ENCODE measurements at regions not wholly inside any gene's neighbourhood (a gene's known extent, or its start where the extent isn't known, plus 50 kb on each side); places are given as distances from the start of the nearest gene placed in this dataset.
"Not testable (repeated sequence)": the region's sequence is repeated elsewhere in the genome, so short reads cannot be mapped to it uniquely, and the experiment has no call there.

DNA sequence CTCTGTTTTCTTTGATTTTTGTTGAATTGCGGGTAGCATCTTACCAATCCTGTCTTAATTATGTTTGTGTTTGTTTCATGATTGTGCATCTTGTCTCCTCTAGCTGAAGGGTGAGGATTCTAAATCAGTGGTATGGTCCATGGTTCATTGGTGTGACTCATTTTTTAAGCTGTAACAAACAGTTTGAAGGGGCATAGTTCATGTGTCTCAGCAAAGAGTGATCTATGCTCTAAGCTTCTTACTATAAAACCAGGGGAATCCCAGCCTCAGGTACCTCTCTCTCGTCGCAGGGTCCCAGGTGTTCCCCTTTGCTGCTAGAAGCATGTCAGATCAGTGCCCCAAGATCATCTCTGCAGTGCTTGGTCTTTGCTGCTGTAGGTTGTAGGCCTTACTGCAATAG is 100.1 kb downstream of the OTUD1 start:
- intact Hi-C loops (cut with DNase I, micrococcal nuclease), result no loop called here
- DNase-seq, result no peak
- ATAC-seq, result no peak

DNA sequence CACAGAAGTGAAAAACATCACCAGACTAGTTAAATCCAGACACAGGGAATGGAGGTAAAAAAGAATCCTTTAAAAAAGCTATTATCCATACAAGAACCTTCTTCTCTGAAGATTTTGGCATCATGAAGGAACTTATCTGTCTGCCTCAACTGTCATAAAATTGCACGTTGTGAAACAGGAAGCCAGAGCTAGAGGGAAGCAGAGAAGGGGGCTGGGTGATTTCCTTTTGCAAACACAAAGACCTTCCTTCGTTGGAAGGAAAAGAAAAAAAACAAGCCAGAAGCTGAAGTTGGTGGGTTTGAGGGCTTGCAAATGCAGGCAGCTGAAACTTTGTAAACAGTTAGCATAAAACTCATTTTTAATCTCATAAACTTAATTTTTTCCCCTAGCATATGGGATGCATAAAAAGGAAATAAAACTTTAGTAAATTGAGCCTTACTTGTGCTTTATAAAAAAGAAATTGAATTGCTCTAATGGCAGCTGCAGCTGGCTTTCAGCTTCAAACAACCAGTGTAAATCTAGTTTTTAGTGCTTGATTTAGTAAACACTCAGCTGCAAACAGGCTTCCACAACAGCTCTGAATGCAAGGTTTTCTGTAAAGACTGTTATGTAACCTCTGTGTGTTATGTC is 101.6 kb downstream of the OTUD1 start:
- ATAC-seq (no peak), DNase-seq (no peak)
- intact Hi-C loops (cut with DNase I, micrococcal nuclease), result no loop called here

DNA sequence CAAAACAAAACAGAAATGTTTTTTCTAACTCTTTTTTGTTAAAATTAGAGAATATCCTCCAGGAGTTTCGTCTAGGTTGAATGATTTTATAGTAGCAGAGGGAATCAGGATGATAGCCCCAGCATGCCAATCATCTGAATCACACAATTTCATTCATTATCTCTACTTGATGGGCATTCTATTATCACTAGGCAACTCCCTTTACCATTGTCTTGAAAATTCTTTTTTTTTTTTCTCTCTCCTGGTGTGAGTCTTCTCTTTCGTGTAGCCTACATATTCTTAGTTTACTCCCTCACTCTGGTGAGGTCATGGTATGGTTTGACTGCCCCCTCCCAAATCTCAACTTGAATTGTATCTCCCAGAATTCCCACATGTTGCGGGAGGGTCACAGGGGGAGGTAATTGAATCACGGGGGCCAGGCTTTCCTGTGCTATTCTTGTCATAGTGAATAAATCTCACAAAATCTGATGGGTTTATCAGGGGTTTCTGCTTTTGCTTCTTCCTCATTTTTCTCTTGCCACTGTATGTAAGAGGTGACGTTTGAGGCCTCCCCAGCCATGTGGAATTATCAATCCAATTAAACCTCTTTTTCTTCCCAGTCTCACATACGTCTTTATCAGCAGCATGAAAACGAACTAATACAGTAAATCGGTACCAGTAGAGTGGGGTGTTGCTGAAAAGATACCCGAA is 105.0 kb downstream of the OTUD1 start:
- DNase-seq, result no peak
- ATAC-seq, result no peak
- intact Hi-C loops (cut with DNase I, micrococcal nuclease), result no loop called here

DNA sequence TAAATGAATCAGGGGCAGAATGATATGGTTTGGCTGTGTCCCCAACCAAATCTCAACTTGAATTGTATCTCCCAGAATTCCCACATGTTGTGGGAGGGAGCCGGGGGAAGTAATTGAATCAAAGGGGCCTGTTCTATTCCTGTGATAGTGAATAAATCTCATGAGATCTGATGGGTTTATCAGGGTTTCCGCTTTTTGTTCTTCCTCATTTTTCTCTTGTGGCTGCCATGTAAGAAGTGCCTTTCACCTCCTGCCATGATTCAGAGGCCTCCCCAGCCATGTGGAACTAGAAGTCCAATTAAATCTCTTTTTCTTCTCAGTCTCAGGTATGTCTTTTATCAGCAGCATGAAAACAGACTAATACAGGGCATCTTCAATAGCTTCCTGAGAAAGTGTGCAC is 107.0 kb downstream of the OTUD1 start:
- ATAC-seq; DNase-seq; intact Hi-C loops (cut with DNase I, micrococcal nuclease): not testable (repeated sequence)

DNA sequence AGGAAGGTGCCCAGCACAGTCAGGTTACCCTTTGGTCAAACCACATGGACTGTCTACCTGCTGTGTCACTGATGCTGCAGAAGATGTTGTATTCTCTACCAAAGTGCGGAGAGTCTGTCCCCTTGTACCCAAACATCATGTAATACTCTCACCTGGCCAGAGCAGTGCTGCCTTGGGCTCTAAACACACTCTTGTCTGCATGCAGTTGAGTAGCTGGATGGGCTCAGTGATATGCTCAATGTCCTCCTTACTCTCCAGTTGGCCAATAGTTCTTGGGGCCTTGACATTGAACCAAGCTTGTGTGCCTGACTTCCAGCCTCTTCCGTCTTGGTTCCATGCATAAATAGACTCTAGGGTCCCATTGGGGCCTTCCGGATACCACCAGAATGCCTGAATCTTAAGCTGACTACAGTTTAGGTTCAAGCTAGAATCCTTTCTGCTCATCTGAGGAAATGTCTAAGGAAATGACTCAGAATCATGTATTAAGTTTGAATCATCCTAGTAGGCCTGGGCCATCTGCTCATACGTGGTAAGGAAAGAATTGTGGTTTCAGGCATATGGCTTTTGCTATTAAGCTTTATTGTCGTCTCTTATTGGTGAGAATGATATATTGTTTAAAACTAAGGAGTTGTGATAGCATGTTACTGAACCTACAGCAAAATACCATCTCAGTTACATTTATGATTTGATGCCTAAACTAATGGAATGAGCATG is 118.0 kb downstream of the OTUD1 start:
- DNase-seq (no peak), ATAC-seq (no peak)
- intact Hi-C loops (cut with DNase I, micrococcal nuclease), result no loop called here

DNA sequence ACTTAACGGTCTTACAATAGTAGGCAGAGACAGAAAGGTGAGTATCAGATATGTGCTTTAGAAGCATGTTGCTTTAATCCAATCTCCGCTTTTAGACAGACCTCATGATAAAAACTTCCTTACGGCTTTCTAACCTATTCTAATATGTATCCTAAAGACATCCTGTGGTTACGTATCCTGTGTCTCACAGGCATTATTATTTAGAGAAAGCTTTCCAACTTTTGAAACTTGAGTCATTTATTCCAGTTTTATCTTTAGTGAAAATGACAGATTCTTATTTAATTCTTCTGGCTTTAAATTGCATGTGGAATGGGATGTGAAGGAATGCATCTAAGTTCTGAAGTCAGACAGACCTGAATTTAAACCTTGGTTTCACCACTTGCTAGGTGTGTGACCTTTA is 118.9 kb downstream of the OTUD1 start:
- intact Hi-C loops (cut with DNase I, micrococcal nuclease), result no loop called here
- ATAC-seq (no peak), DNase-seq (no peak)

DNA sequence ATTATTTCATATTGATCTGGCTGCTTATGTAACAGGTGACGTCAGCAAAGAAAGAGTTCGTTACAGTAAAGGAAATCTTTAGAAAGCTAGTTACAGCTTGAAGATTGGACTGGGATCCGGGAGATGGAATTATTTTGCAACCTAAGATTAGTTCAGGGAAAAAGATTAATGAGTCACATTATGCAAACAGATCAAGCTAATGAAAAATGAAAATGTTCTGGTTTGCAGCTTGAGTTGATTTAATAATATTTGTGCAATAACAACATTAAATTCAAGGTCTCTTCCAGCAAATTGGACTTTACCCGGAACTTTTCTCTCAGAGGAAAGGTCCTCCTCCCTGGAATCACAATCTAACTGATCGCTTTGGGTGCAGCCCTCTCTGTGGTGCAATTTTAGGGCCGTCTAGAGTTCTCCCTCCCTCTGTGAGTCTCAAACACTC is 119.5 kb downstream of the OTUD1 start:
- DNase-seq, result no peak
- no peak for ATAC-seq
- intact Hi-C loops (cut with DNase I, micrococcal nuclease), result no loop called here

DNA sequence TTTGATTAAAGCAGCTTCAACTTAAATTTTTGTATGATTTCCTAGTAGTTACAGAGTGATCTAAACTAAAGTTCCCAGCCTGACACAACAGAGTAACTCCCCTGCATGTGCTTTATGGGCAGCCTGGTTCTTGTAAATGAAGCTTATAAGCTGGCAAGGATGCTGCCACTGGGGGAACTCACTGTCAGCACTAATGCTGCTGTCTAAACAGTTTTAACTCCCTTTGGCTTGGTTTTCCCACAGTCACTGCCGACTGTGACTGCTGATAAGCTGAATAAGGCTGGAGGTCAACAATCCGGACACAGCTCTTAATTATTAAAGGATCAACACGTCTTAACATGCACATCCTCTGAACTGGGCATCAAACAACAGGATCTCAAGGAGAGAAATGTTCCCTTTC is 130.1 kb downstream of the OTUD1 start:
- ATAC-seq, result no peak
- intact Hi-C loops (cut with DNase I, micrococcal nuclease), result no loop called here

DNA sequence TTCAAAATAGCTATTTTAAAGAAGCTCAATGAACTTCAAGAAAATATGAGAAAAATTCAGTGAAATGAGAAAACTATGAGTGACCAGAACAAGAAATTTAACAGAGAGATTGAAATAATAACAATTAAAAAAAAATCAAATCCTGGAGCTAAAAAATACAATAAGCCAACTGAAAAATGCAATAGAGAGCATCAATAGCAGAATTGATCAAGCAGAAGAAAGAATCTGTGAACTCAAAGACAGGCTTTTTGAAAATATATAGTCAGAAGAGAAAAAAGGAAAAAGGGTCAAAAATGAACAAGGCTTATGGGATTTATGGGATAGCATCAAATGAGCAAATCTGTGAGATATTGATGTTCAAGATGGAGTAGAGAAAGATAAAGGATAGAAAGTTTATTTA is 133.0 kb downstream of the OTUD1 start:
- ATAC-seq (no peak), DNase-seq (no peak)
- intact Hi-C loops (cut with DNase I, micrococcal nuclease), result no loop called here

More for the DNA sequence above, 130.1 kb downstream of the OTUD1 start:
- DNase-seq, result no peak

DNA sequence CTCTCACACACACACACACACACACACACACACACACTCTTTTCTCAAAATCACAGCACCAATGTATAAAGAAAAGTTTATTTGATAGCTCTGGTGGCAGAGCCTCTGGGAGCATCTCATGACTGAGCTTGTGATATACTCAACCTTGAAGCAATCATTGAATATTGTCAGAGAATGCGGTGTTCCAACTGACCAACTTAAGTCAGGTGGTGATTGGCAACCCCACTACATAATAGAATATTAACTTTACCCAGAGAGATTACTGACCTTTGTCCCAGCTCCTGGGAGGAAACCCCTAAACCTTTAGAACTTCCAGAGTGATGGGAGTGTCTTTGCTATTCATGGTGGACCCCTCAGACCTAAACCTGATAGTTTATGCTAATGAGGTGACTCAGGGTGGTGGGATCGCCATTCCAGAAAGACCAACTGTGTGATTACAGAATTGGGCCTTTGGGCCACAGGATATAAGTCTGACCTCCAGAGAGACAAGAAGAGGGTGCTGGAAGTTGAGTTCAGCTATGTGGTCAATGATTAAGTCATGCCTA is 143.1 kb downstream of the OTUD1 start:
- intact Hi-C loops (cut with DNase I, micrococcal nuclease), result no loop called here
- DNase-seq, result no peak
- no peak for ATAC-seq

DNA sequence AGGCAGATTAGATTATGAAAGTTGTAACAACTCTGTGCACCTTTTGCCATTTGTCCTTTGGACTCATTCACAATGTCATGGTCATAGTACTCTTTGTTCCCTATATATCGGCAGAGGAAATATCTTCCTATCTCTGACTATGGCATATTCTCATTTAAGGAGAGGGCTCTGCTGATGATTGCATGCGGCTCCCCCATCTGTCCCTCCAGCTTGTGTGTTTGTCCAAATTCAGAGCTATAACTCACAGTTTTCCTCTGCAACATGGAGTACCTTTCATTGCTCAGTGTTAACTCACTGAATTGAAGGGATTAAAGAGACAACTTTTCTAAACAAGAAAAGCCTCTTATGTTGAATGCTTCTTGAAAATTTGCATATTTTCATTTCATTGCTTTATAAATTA is 145.5 kb downstream of the OTUD1 start:
- ATAC-seq, result no peak
- intact Hi-C loops (cut with DNase I, micrococcal nuclease), result no loop called here

DNA sequence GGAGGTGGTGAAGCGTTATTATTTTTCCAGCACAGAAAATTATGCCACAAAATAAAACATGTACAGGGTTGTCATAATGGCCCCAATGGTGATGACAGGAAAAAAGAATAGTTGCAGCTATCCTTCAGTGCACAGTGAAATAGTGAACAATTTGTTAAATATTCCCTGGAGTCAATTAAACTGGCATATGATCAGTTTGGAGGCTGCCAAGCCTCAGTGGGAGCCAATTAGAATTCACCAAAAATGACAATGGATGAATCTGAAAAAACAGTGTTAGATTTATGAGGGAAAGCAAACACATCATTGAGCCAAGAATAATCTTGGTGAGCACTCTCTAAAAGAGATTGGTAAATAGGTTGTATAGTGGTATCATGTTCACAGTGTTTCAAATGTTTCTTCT is 146.3 kb downstream of the OTUD1 start:
- ATAC-seq (no peak), DNase-seq (no peak)
- intact Hi-C loops (cut with DNase I, micrococcal nuclease), result no loop called here

More for the DNA sequence above, 145.5 kb downstream of the OTUD1 start:
- no peak for DNase-seq

DNA sequence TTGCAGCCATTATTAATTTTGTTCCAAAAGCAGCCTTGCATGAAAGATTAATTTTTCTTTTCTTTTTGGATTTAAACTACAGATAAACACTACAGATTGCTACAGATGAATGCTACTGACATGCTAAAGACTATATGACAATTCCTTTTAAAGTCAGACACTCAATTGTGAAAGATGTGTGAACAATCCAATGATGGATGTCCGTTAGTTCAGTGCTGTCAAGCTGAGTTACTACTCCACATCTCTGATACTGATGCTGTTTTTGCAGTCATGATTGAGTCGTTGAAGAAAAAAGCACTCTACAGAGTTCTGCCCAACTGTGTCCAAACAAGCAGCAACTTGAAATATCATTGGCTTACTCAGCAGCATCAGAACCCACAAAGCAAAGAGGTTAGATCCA is 146.8 kb downstream of the OTUD1 start:
- no peak for ATAC-seq
- DNase-seq, result no peak
- intact Hi-C loops (cut with DNase I, micrococcal nuclease), result no loop called here

DNA sequence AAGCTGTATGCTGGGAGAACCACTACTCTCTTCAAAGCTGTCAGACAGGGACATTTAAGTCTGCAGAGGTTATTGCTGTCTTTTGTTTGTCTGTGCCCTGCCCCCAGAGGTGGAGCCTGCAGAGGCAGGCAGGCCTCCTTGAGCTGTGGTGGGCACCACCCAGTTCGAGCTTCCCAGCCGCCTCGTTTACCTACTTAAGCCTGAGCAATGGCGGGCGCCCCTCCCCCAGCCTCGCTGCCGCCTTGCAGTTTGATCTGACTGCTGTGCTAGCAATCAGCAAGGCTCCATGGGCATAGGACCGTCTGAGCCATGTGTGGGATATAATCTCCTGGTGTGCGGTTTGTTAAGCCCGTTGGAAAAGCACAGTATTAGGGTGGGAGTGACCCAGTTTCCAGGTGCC is 156.4 kb downstream of the OTUD1 start:
- intact Hi-C loops (cut with DNase I, micrococcal nuclease); ATAC-seq; DNase-seq: not testable (repeated sequence)

DNA sequence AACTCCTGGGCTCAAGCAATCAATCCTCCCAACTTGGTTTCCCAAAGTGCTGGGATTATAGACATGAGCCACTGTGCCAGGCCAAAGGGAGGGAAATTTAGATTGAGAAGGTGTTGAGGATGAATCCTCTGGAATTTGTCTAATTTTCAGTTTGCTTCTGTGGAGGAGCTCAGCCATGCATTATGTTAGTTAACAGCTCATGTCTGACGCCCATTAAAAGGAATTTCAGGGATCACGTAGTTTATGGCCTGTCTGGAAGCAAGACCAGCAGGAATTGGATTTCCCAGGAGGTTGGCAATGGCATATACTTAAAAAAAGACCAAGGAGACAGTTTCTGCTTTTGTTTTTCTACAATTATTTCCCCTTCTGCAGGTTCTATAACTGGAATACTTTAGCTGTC is 165.7 kb downstream of the OTUD1 start:
- no peak for DNase-seq
- intact Hi-C loops (cut with DNase I, micrococcal nuclease), result no loop called here
- ATAC-seq, result no peak

DNA sequence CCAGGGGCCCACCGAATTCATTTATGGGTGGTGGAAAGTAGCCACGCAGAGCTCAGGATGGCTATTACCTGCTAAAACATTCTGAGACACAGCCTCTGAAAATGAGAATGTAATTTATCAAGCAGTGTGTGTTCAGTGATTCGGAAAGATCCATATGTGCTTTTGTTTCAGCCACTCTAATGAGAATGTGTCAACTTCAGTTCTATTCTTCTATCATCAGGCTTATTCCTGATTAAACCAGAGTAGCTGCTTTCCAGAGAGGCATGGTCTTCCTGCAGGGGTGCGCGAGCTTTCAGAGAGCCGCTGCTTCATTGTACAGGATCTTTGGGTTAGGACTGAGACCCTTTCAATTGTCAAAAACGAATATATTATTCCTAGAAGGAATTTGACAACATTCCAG is 167.6 kb downstream of the OTUD1 start:
- intact Hi-C loops (cut with DNase I, micrococcal nuclease), result no loop called here
- DNase-seq, result no peak
- no peak for ATAC-seq

DNA sequence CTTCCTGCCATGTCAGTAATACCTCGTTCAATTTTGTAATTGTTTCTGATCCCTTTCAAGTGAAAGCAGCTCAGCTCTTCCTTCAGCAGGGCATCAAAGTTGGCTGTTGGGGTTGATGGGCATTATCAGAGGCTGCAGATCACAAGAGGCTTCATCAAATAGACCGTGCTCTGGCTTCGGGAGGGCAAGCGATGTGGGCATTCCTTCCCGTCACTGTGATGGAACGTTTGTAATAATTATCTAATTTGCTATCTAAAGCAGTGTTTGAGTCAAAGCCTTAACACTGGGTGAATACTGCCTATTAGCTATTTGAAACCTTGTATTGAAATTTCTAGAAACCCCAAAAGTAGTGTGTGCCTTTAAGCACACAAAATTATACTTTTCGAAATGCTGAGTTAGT is 170.1 kb downstream of the OTUD1 start:
- intact Hi-C loops (cut with DNase I, micrococcal nuclease), result no loop called here
- DNase-seq (no peak), ATAC-seq (no peak)

DNA sequence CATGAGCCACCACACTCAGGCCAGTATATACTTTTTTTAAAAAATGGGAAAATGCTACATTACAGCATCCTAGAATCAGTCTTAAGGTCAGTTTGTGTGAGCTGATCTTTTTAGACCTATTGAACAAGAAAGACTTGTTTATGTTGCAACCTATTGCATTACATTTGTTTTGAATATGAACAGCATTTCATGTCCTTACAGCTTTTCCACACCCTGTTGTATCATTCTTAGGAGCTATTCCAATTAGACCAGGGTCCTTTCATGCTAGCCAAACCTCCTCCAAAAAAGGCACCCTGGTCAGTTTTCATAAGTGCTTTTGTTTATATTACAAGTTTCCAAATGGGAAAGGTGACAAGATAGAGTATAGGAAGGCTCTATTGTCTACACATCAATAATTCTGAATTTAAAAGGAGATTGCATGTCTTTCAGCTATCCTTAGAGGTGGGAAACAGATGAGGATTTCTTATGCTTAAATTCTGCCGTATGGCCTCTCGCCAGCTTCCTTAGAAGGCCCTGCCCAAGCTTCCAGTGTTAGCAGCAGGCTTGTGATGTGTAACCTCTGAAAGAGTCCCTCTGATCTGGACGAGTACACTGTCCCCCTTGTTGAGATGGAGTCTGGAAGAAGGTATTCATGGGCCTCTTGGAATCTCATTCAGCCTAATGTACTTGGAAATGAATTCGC is 171.9 kb downstream of the OTUD1 start:
- DNase-seq, result no peak
- ATAC-seq, result no peak
- intact Hi-C loops (cut with DNase I, micrococcal nuclease), result no loop called here

DNA sequence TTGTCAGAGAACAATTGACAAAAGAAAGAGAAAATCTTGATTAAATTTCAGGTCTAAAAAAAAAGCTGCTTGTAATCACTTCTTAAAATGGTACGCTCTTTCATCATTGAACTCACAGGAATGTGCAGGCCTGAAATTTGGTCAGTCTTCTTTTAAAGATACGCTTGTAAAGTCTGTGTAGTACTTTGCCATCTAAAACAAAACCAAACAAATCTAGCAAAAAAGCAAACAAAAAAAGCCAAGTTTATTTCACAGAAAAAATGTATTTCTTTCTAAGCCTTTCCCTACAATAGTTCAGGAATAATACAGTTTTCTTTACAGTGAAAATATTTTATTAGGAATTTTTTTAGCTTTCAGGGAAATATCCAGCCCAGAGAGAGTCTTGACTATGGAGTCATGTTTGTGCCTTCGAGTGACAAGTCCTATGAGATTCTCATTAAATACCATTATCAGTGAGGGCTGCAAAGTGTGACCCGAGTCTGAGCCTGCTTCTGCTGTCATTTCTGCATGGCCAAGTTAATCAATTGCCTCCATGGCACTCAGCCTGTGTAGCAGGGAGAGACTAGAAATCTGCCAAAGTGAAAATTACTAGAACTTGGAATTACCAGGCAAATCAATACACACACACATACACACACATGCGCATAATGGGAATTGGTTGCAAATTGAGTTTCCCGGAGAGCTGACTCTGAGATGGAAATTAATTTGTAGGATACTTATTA is 172.6 kb downstream of the OTUD1 start:
- intact Hi-C loops (cut with DNase I, micrococcal nuclease), result no loop called here

More for the DNA sequence above, 172.6 kb downstream of the OTUD1 start:
- no peak for DNase-seq
- no peak for ATAC-seq

All from left colon (tissue), 2 donors.